ENCODE measurements at regions not wholly inside any gene's neighbourhood (a gene's known extent, or its start where the extent isn't known, plus 50 kb on each side); places are given as distances from the start of the nearest gene placed in this dataset.

DNA sequence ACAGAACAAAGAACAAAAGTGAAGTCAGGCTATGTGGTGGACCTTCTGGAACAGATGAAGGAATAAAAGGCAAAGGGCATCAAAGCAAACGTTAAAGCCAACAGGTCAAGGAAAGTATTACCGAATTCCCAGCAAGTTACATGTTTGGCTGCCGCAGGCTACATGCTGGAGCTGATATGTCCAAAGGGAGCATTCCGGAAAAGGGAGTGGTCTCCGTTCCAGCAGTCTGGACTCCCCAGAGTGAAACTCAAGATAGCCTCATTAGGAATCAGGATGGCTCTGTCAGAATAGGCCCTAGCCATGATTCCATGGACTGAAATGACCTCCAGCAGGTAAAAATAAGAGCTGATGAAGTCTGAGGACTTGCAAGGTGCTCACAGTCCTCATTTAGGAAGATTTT is 379.8 kb upstream of the PRICKLE1 start:
- Histone ChIP-seq H3K9me3 (no peaks in the 10 kb centered on the region), H3K4me3 (no peak overlapping the region), H3K27ac (peak overlapping the region in 1 of 4 donors; percentile 45), H3K27me3 (no peaks in the 10 kb centered on the region), H3K36me3 (no peaks in the 10 kb centered on the region), H3K4me1 (peaks cover 0 to 10% of the 10 kb centered on the region in 2 donors)
- ATAC-seq (peak; percentile 47 to 62), DNase-seq (peak in 1 of 2 donors; percentile 17)
- in situ Hi-C loops (cut with MboI; ENCODE audit: low sequenced_read_pairs in 4 of 4) (no loop called here), intact Hi-C loops (cut with DNase I; ENCODE audit: low total_unique reads) (no loop called here)
- TF ChIP-seq, protein P1, sequence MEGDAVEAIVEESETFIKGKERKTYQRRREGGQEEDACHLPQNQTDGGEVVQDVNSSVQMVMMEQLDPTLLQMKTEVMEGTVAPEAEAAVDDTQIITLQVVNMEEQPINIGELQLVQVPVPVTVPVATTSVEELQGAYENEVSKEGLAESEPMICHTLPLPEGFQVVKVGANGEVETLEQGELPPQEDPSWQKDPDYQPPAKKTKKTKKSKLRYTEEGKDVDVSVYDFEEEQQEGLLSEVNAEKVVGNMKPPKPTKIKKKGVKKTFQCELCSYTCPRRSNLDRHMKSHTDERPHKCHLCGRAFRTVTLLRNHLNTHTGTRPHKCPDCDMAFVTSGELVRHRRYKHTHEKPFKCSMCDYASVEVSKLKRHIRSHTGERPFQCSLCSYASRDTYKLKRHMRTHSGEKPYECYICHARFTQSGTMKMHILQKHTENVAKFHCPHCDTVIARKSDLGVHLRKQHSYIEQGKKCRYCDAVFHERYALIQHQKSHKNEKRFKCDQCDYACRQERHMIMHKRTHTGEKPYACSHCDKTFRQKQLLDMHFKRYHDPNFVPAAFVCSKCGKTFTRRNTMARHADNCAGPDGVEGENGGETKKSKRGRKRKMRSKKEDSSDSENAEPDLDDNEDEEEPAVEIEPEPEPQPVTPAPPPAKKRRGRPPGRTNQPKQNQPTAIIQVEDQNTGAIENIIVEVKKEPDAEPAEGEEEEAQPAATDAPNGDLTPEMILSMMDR (IDR thresholded peaks at IDR 0.05 in 4 of 5, conservative IDR thresholded peaks at IDR 0.05 in 1 of 5): no peak
- no peak for TF ChIP-seq POLR2A (IDR thresholded peaks at IDR 0.05)

- TF ChIP-seq, protein P1 (IDR thresholded peaks at IDR 0.05 in 4 of 5, conservative IDR thresholded peaks at IDR 0.05 in 1 of 5): no peak
- TF ChIP-seq POLR2A (IDR thresholded peaks at IDR 0.05): no peak
- H3K4me1 ChIP-seq: peaks cover 0 to 10% of the 10 kb centered on the region in 2 donors
- intact Hi-C loops (cut with DNase I; ENCODE audit: low total_unique reads): no loop called here
- no peak for DNase-seq
- H3K27ac ChIP-seq: no peak overlapping the region
- in situ Hi-C loops (cut with MboI; ENCODE audit: low sequenced_read_pairs in 4 of 4): no loop called here
- no peak for ATAC-seq
- no peaks in the 10 kb centered on the region for H3K27me3 ChIP-seq
- H3K36me3 ChIP-seq: no peaks in the 10 kb centered on the region
- no peaks in the 10 kb centered on the region for H3K9me3 ChIP-seq
- no peak overlapping the region for H3K4me3 ChIP-seq
These were observed 378.9 kb upstream of the PRICKLE1 start for GRCh38 chr12:42968426-42968825.

DNA sequence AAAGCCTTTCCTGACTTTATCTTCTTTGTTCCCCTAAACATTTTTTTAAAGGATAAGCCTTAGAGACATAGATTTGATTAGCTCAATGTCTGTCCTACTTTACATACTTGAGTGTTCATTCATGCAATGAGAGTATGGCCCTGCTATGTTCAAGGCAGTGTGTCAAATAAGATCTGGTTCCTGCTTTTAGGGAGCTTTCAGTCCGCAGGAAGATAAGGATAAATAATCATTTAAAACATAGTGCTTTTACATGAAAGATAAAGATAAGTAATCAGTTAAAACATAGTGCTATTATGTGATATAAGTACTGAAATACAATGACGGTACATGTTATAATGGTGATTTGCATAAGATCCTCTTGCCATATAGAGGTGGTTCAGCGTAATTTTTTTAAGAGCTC is 378.3 kb upstream of the PRICKLE1 start:
- Histone ChIP-seq H3K36me3 (no peaks in the 10 kb centered on the region), H3K27ac (no peak overlapping the region), H3K4me1 (peaks cover 0 to 10% of the 10 kb centered on the region in 2 donors), H3K9me3 (no peaks in the 10 kb centered on the region), H3K4me3 (no peak overlapping the region), H3K27me3 (no peaks in the 10 kb centered on the region)
- in situ Hi-C loops (cut with MboI; ENCODE audit: low sequenced_read_pairs in 4 of 4) (no loop called here), intact Hi-C loops (cut with DNase I; ENCODE audit: low total_unique reads) (no loop called here)
- DNase-seq (no peak), ATAC-seq (no peak)
- no peak for TF ChIP-seq POLR2A (IDR thresholded peaks at IDR 0.05)
- TF ChIP-seq, protein P1 (IDR thresholded peaks at IDR 0.05 in 4 of 5, conservative IDR thresholded peaks at IDR 0.05 in 1 of 5): no peak

GRCh38 chr12:42963988-42964387 is 374.4 kb upstream of the PRICKLE1 start:
- H3K9me3 ChIP-seq: no peaks in the 10 kb centered on the region
- ATAC-seq (no peak), DNase-seq (no peak)
- in situ Hi-C loops (cut with MboI; ENCODE audit: low sequenced_read_pairs in 4 of 4) (no loop called here), intact Hi-C loops (cut with DNase I; ENCODE audit: low total_unique reads) (no loop called here)
- no peak overlapping the region for H3K4me3 ChIP-seq
- peaks cover 0 to 6% of the 10 kb centered on the region in 2 donors for H3K4me1 ChIP-seq
- no peak overlapping the region for H3K27ac ChIP-seq
- TF ChIP-seq, protein P1 (IDR thresholded peaks at IDR 0.05 in 4 of 5, conservative IDR thresholded peaks at IDR 0.05 in 1 of 5): no peak
- H3K36me3 ChIP-seq: no peaks in the 10 kb centered on the region
- H3K27me3 ChIP-seq: no peaks in the 10 kb centered on the region

DNA sequence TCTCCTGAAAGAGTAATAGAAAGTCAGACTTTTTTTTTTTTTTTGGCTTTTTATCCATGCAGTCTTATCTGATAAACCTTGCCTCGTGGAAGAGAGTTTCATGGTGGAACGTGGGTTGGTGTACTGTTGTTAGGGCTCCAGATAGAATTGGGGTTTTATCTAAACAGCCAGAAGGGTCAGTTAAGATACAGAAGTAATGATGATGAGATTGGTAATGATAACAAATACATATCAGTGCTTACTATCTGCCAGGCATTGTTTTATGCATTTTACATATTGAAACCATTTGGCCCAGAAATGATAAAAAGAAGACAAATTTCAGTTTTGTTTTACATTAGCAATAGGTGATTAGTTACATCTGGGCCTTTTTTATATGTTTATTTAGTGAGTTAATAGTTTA is 372.8 kb upstream of the PRICKLE1 start:
- H3K4me1 ChIP-seq: peaks cover 0 to 3% of the 10 kb centered on the region in 2 donors
- H3K36me3 ChIP-seq: no peaks in the 10 kb centered on the region
- H3K27ac ChIP-seq: no peak overlapping the region
- in situ Hi-C loops (cut with MboI; ENCODE audit: low sequenced_read_pairs in 4 of 4): no loop called here
- ATAC-seq: no peak
- H3K9me3 ChIP-seq: no peaks in the 10 kb centered on the region
- TF ChIP-seq, protein P1 (IDR thresholded peaks at IDR 0.05 in 4 of 5, conservative IDR thresholded peaks at IDR 0.05 in 1 of 5): no peak
- TF ChIP-seq POLR2A (IDR thresholded peaks at IDR 0.05): no peak
- no peak for DNase-seq
- no peaks in the 10 kb centered on the region for H3K27me3 ChIP-seq
- intact Hi-C loops (cut with DNase I; ENCODE audit: low total_unique reads): no loop called here
- H3K4me3 ChIP-seq: no peak overlapping the region
